UCSD-AML1 (cell line): ENCODE measurements at regions not wholly inside any gene's neighbourhood (a gene's known extent, or its start where the extent isn't known, plus 50 kb on each side); places are given as distances from the start of the nearest gene placed in this dataset.
"Not testable (repeated sequence)": the region's sequence is repeated elsewhere in the genome, so short reads cannot be mapped to it uniquely, and the experiment has no call there.

Source experiments
- DNase-seq: peaks from one replicate; lab custom pipeline; 2025; ENCODE audit not compliant: unreplicated experiment; lab: John Stamatoyannopoulos, UW

DNA sequence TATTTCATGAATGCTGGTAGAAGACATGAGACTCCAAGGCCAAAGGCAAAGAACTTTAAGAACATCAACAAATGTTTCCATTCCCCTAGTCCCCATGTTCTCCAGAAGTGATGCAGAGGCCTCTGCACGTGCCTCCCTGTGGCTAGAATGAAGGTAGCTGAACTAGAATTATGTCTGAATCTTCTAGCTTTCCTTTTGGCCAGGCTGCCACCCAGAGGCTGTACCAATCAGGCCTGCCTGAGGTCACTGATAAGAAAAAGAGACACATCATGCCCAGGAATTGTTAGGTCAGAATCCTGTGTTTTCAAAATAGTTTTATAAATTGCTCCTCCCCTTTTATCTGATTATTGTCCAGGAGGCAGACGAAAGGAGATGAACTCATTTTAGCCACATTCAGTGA, 188.0 kb upstream of the SLC16A7 start:
- no peak for DNase-seq

DNA sequence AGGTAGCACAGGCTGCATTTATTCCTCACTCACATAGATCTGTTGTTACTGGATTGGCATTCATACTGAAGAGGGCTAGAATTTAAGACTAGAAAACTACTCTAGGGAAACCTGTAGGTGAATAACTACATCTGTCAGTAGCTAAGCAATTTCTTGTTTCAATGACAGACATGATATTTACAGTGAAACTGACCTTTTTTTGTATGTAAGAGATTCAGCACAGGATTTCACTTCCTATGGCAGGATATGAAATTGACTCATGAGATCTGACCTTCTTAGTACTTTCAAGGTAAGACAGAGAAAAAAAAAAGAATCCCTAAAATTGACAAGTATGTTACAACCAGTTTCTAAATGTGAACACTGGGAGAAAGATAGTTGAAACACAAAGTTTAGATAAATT, 189.8 kb upstream of the SLC16A7 start:
- no peak for DNase-seq

DNA sequence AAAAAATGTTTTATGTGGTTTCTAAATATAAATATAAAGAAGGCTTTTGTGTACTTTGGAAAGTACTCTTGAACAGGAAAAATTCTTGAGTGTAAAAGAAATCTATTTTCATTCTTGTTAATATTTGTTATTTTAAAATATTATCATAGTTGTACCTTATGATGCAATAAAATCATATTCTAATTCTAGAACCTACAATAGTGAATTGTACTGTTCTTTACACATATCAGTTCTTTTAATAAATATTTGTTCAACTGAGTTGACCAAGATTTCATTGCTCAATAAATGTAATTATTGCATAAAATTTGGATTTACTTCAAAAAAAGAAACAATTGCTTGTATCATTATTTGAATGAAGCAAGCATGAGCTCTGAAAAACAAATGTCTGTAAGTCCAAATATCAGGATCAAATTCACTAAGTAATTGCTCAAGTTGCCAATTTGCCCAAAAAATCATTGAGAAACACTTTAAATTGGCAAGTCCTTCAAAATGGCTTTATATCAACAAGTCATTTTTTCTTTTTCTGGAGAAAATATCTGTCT, 191.6 kb upstream of the SLC16A7 start:
- DNase-seq, result no peak

GRCh38 chr12:59403259-59403932, 192.4 kb upstream of the SLC16A7 start:
- DNase-seq, result no peak

DNA sequence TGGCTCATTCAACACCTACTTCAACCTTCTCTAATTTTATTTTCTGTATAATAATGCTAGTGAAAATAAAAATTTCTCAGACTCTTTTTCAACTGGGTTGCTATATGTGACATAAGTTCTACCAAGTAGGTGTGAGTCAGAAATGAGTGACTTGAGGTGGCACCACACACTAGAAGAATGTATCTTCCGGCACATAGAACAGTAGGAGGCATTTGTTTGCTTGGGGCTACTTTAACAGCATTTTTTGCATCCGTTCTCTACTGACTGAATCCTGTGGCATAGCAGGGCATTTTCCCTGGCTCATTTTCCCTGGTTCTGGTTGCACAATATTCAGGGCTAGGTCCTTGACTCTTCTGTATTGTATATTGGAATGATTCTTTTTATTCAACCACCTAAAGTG, 194.0 kb upstream of the SLC16A7 start:
- DNase-seq, result no peak

GRCh38 chr12:59398164-59398563, 197.7 kb upstream of the SLC16A7 start:
- no peak for DNase-seq

DNA sequence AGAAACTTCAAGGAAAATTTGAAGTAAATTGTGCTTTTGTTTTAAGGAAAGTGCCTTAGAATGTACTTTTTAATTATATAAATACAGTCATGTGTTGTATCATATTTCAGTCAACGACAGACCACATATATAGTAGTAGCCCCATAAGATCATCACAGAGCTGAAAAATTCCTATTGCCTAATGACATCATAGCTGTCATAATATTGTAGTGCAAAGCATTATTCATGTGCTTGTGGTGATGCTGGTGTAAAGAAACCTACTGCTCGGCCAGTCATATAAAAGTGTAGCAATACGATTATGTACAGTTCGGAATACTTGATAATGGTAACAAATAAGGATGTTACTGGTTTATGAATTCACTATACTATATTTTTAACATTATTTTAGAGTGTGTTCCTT, 198.9 kb upstream of the SLC16A7 start:
- DNase-seq, result no peak

GRCh38 chr12:59396519-59396918, 199.3 kb upstream of the SLC16A7 start:
- DNase-seq, result no peak

DNA sequence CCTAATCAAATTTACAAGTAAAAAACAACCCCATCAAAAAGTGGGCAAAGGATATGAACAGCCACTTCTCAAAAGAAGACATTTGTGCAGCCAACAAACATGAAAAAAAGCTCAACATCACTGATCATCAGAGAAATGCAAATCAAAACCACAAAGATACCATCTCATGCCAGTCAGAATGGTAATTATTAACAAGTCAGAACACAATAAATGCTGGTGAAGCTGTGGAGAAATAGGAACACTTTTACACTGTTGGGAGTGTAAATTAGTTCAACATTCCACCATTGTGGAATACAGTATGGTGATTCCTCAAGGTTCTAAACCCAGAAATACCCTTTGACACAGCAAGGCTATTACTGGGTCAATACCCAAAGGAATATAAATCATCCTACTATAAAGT, 200.5 kb upstream of the SLC16A7 start:
- not testable (repeated sequence) for DNase-seq

DNA sequence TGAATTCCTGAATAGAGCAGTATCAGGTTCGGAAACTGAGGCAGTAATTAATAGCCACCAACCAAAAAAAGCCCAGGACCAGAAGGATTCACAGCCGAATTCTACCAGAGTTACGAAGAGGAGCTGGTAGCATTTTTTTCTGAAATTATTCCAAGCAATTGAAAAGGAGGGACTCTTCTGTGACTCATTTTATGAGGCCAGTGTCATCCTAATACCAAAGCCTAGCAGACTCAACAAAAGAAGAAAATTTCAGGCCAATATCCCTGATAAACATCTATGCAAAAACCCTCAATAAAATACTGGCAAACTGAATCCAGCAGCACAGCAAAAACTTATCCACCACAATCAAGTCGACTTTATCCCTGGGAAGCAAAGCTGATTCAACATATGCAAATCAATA, 202.3 kb upstream of the SLC16A7 start:
- DNase-seq, result no peak

- no peak for DNase-seq
These were observed 205.8 kb upstream of the SLC16A7 start for GRCh38 chr12:59389968-59390576.

- DNase-seq, result no peak
These were observed 207.1 kb upstream of the SLC16A7 start for GRCh38 chr12:59388694-59389093.

GRCh38 chr12:59388176-59388575, 207.7 kb upstream of the SLC16A7 start:
- DNase-seq, result no peak

- no peak for DNase-seq
These were observed 209.6 kb upstream of the SLC16A7 start for GRCh38 chr12:59386236-59386635.

DNA sequence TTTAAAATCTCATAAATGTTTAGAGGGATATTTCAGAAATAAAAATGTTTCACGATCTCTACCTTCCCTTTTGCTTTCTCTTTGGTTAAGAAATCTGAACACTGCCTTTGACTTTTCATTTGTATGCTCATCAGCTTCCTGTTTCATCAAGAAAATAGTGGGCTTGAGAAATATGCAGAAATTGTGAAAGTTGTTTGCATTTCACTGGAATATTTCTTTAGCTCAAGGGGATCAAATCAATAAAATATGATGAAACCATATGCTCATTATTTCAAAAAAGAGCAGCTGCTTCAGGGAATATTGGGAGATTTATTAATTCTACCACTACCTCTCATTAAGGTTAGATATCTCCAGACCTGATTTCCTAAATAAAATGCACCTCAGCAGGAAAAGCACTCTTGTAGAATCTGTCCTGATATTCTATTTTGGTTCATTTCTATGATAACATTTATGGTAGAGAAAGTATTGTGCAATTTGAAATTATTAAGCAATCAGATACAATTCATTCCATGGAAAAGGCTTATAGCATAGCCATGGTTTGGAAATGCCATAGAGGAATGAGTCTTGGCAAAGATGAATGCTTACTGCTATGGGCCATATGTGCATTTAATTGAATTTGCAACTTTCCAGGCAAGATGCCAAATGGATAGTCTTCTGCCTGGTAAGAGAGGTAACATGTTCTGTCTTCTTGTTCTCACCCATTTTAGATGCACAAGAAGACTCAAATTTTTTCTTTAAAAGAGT, 212.6 kb upstream of the SLC16A7 start:
- DNase-seq, result no peak

DNA sequence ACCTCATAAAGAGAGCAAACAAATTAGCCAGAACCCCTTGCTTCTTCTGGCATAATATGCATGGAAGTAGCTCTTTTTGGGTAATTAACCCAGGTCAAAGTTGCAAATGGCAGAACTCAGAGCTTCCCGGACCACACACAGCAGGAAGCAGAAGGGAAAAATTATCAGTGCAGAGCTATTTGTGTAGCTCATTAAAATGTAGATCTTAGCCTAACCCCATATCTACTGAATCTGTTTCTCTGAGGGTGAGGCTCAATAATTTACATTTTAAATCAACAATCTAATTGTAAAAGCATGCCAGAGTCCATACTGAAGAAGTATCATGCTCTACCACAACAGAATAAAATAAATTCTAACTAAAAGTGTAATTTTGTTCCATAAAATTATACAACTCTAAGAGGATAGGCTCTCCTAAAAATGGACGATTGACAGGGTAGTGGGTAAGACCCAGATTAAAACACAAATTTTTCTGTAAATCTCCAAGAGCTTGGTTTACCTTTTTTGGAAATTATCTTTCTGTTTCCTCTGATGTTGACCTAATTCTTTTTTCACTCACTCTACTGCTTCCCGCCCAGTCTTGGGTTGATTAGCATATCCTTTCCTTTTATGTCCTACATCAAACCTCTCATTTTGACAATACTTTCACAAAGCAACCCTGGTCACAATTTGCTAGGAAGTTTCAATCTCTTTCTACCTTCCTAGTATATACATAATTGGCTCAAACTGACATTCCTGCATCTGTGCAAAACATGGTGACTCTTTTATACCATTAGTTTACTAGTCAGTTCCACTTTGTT, 213.3 kb upstream of the SLC16A7 start:
- no peak for DNase-seq

GRCh38 chr12:59381106-59381505, 214.7 kb upstream of the SLC16A7 start:
- DNase-seq, result no peak

DNA sequence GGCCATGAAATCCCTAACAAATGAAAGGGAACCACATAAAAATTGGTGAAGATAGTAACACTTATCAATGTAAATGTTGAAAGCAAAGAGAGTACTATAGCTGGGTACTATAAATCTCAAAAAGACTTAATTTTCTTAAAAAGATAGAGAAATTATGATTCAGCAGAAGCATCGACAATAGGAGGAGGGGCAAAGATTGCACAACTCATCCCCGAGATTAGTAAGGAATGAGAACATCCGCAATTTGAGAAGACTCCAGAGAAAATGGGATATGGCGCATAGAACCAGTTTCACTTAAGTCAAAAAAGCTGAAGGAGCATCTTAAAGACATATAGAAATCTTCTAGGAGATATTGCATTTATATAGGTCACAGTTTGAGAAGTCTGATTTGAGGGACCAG, 220.2 kb upstream of the SLC16A7 start:
- DNase-seq, result no peak

DNA sequence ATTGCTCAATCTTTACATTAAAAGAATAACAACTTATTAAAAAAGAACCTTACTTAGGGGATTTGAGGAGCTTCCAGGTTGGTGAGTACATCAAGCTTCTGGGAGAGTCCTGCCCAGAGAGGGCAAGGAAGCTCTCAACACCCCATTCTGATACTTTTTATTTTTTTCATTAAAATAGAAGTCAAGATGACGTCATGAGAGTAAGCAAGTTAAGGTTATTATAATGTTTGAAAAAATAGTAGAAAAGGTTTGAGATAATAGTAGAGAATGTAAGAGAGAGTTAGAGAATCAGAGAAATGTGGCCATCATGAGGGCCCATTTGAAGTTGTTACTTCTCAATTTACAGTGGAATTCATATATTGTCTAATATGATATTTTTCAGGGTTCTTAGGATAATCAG, 221.0 kb upstream of the SLC16A7 start:
- no peak for DNase-seq

DNA sequence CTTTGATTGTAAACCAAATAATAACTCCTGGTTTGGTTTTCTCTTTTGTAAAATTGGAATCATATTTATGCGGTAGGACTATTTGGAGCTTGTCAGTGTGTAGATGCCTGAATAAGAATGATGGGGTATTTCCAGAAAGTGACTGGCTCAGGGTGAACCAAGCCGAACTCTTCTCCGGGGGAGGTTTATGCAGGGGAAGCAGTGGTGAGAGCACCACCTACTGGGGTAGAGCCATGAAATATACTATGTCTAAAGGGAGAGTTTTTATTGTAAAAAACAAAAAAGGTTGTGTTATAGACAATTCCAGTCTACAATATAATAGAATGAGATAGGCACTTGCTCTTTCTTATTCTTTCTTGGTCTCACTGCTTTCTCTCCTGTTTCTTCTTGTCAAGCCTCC, 222.9 kb upstream of the SLC16A7 start:
- DNase-seq, result no peak

- no peak for DNase-seq
These were observed 224.9 kb upstream of the SLC16A7 start for GRCh38 chr12:59370933-59371332.
